Stimulated activated CD4-positive, alpha-beta T cell treated with anti-CD3 and anti-CD28 coated beads, Interleukin-15, amount 100 ng/mL, for 24 hours (primary cell): ENCODE measurements at regions not wholly inside any gene's neighbourhood (a gene's known extent, or its start where the extent isn't known, plus 50 kb on each side); places are given as distances from the start of the nearest gene placed in this dataset.

Experiments used
- DNase-seq: peaks from one replicate; pipeline ENCODE4 v3.0.0-alpha.2; 2020

GRCh38 chr1:165025805-165026204 is 330.7 kb downstream of the LMX1A start:
- DNase-seq = no peak

- DNase-seq = no peak
Observed at GRCh38 chr1:165014753-165015152, 341.8 kb downstream of the LMX1A start.

- DNase-seq = no peak
Observed at GRCh38 chr1:165011991-165012531, 344.5 kb downstream of the LMX1A start.

- no peak for DNase-seq
Observed at GRCh38 chr1:165011186-165011585, 345.3 kb downstream of the LMX1A start.

DNA sequence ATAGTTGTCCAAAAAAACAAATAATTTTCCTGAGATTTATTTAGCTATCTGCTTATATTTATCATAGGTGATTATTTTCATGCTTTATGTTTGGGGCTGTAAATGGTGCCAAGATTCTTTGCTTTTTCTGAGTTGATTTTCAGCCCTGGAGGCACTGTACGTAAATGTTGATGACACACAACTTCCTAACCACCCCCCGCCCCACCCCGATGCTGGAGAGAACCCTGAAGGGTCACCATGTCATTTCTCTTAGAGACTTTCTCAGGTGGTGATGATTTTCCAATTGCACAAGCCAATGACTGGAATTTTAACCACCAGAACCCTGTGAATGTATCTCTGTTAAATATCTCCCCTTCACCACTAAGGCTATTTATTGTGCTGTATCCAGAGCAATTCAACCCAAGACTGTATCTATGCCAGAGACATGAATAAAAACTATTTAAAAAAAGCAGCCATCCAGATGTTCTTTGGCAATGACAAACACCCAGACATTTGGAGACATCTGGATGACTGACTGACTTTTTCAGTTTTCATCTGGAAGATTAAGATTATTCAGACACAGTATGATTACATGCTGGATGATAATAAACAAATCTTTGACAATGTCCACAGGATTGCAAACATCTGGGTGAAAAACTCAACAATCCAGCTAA is 346.0 kb downstream of the LMX1A start:
- no peak for DNase-seq

DNA sequence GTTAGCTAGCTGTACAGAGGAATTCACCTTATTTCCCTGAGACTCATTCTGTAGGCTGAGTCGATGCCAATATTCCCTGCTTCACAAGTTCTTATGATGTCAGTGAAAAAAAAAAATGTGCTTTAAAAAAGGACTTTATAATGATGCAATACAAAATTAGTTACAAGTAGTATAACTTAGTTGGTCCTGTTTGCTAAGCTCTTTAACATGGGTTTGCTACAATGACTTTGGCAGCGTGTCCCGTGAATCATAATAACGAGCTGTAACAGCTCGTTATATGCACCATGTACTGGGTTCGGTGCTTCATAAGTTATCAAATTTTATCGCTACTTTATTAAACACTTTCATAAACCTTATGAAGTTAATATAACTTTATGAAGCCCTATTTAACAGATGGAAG is 349.7 kb downstream of the LMX1A start:
- no peak for DNase-seq

- DNase-seq = no peak
Observed at GRCh38 chr1:164999146-164999545, 357.4 kb downstream of the LMX1A start.

DNA sequence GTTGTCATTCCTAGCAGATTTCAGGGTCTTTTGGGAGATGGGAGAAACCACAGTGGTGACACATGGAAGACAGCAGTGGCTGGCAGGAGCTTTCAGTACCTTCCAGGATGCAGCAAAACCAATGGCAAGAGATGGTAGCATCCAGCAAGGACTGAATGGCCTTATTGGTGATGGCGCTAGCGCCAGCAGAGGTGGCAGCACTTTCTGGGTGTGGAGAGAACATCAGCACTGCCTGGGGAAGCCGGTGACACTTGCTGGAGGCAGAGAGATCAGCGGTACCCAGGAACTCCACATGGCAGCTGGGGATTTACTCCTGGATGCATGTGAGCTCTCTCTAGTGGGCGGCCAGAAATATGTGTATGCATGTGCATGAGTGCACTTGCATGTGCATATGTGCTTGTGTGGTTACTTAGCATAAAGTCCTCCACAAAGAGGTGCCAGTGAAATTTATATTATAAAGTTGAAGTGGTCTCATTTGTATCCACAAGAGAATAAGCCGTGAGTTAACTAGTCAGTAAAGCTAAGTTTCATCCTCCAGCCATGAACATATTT is 364.7 kb downstream of the LMX1A start:
- no peak for DNase-seq

GRCh38 chr1:164983023-164983650 is 373.4 kb downstream of the LMX1A start:
- DNase-seq = no peak

DNA sequence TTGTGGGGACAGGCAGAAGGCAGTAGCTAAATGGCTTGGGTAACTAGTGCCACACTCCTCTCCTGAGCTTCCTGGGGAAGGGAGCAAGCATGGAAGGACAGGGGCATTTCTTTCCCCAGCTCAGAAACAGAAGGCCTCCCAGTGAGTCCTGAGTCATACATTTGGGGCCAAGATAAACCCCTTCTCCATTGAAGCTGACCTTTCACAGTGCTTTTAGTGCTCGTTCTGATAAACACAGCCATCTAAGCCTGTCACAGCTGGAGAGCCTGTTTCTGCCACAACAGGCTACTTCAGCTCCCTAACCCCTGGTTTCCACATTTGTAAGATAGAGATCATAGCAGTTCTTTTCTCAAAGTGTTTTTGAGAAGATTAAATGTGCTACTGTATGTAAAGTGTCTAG is 374.0 kb downstream of the LMX1A start:
- no peak for DNase-seq

DNA sequence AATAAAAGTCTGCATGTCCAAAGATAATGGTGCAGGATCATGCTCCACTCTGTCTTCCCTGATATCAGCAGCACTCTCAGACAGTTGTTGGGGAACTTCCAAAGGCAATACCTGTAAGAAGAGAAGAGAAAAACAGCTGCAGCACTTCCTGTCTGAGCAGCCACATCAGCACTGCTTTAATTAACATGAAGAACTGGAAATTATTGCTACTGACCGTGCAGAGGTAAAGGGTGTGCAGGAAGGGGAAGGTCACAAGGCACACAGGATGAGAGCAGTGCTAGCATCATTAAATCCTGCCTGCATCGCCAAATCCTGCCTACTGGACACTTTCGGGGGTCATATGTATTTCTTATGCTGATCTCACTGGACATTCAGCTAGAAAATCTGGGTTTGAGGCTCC is 379.0 kb downstream of the LMX1A start:
- no peak for DNase-seq

DNA sequence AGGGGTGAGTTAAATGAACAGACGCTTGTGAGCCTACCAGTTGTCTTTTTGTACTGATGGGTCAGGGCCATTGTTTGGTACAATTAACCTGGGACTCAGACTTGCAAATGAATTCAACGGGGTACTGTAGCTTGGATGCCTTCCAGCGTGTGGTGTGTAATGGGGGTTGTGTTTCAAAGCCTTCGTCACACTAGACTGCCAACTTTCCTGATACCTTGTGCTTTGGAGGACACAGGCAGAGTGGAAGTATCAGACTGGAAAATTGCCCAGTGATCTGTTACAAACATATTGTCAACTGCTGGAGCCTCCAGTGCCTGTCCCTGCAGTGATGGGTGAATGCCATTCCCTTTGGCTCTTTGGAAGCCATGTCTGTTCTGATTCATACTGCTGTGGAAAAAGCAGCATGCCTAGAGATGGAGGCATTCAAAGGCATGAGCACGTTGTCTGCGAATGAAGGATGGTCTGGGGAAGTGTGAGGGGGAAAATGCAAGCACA is 384.5 kb downstream of the LMX1A start:
- no peak for DNase-seq

DNA sequence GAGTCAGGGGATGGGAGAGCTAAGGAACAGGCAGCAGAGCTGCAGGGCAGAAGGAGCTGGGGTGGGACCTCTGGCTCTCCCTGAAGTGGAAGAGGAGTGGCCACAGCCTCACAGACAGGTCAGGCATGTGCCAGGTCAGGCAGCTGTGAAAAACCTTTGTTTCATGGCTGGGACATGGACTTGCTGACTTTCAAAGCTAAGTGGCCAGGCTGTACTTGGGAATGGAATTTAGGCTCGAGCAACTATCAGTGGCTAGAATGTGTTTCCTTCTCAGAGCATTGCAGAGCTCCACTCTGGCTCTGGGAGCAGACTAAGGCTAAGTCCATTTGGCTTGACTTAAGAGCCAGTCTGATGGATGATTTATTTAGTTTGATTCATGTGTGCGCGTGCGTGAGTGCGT is 385.1 kb downstream of the LMX1A start:
- no peak for DNase-seq

DNA sequence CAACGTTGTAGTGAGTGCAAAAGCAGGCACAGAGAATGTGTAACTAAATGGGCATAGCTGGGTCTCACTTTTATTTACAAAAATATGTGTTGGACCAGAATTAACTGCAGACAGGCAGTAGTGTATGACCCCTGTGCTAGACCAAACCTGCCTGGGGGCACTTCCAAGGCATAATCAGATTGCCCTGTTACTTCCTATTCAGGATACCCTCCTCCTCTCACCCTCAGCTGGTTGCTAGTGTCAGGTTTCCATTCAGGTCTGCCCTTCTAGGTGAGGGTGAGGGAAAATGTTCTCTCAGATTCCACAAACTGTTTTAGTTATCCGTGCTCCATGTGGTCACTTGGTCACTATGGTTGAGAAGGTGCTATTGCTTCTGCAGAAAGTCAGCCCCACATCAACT is 387.3 kb downstream of the LMX1A start:
- no peak for DNase-seq

DNA sequence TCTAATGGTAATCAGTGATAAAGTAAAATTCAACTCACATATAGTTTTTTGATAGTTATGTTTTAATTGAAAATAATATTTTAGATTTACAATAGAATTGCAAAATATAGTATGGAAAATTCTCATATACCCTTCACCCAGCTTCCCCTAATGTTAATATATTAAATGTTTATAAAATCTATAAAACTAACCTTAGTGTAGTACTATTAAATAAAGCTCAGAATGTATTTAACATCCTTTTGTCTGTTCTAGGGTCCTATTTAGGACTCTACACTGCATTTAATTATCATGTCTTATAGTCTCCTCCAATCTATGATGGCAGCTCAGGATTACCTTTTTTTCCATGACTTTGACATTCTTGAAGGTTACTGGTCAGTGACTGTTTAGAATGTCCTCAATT is 389.2 kb downstream of the LMX1A start:
- no peak for DNase-seq

GRCh38 chr1:164961715-164962114 is 394.8 kb downstream of the LMX1A start:
- DNase-seq = no peak

DNA sequence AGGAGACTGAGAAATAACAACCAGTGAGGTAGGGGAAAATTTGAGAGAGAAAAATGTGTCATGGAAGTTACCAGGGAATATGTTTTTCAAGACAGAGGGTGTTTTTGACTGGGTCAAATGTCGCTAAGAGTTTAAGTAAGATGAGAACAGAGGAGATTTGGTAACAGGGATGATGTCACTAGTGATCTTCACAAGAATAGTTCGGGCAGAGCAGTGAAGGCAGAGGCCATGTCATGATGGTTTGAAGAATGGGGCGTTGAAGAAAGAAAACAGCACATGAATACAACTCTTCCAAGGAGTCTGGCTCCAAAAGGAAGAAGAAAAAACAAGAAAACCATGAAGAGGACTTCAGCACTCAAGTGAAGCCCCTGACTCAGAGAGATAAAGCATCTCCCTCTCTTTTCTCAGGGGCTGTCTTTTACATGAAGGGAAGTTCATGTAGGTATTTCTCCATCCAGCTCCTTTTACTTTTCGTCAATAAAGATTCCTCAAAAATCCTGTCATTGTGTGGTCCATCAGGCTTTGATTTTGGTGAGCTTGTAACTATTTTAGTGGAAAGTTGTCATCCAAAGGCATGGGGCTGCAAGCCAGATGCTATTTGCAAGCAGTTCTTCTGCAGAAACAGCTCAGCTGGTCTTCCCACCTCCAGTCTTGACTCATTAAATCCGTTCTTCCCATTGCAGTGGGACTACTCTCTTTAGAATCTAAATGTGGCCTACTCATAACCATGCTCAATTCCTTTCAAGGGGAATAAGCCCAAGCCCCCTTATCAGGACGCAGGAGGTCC is 397.3 kb downstream of the LMX1A start:
- no peak for DNase-seq

- no peak for DNase-seq
Observed at GRCh38 chr1:164953815-164954214, 394.8 kb downstream of the PBX1 start.

DNA sequence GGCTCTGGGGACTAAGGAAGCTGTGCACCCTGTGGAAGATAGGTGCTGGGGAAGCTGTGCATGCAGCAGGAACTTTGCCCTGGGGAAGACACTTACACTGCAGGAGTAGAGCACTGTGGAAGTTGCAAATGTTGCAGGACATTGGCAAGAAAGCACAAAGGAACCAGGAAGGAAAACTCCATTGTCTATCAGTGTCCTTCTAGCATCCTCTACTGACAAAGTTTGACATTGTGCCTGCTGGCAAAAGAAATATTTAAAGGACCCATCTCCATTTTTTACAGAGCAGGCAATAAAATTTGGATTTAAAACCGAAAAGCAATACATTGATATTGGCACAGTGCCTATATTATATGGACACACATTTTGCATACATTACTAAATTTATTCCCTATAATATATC is 394.1 kb downstream of the PBX1 start:
- DNase-seq = no peak

- no peak for DNase-seq
Observed at GRCh38 chr1:164951508-164951907, 392.5 kb downstream of the PBX1 start.

DNA sequence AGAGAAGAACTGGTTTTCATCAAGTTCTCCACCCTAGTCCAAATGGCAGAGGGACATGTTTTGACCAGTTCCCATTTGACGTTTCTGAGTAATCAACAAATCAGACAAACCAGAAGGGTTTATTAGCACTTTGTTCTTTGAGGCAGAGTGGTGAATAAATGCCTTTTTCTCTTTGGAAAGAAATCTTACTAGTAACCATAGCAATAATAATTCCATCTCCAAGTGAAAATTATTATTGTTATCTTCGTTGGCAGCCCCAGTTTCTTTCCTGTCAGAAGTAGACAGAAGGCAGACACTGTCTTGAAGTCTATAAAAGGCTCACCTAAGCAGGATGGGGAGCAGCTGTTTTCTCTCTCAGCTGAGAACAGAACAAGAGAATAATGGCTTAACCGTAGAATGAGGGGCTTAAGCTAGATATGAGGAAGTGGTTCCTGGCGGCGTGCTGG is 391.6 kb downstream of the PBX1 start:
- DNase-seq = no peak

- no peak for DNase-seq
Observed at GRCh38 chr1:164949771-164950471, 390.9 kb downstream of the PBX1 start.

DNA sequence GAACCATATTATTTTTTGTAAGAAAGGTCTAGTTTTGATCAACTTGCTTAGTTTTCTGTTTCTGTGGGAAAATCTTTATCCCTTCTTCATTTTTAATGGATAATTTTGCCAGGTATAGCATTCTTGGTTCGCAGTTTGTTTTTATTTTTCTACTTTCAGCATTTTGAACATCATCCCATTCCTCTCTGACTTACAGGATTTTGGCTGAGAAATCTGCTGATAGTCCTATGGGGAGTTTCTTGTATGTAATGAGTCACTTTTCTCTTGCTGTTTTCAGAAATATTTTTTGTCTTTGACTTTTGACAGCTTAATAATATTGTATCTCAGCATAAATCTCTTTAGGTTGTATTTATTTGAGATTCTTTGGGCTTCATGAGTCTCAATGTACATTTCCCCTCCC is 389.1 kb downstream of the PBX1 start:
- DNase-seq = no peak
